Fibroblast of skin of abdomen (primary cell): ENCODE measurements at regions not wholly inside any gene's neighbourhood (a gene's known extent, or its start where the extent isn't known, plus 50 kb on each side); places are given as distances from the start of the nearest gene placed in this dataset.

Source experiments
- DNase-seq: peaks from one replicate; pipeline ENCODE4 v3.0.0-alpha.2; 2013

- DNase-seq = no peak
Measured at GRCh38 chr12:98064501-98064900, 450.9 kb upstream of the TMPO start.

- no peak for DNase-seq
Measured at GRCh38 chr12:98067795-98068194, 447.6 kb upstream of the TMPO start.

- DNase-seq = no peak
Measured at GRCh38 chr12:98073610-98074009, 441.8 kb upstream of the TMPO start.

- no peak for DNase-seq
Measured at GRCh38 chr12:98074286-98074685, 441.1 kb upstream of the TMPO start.

- DNase-seq = no peak
Measured at GRCh38 chr12:98084391-98084790, 431.0 kb upstream of the TMPO start.

- no peak for DNase-seq
Measured at GRCh38 chr12:98085046-98085755, 430.2 kb upstream of the TMPO start.

- DNase-seq = no peak
Measured at GRCh38 chr12:98090731-98091130, 424.7 kb upstream of the TMPO start.

GRCh38 chr12:98096436-98096835 lies 419.0 kb upstream of the TMPO start:
- DNase-seq = no peak

GRCh38 chr12:98106031-98106683 lies 409.2 kb upstream of the TMPO start:
- DNase-seq = no peak

GRCh38 chr12:98109266-98109665 lies 406.1 kb upstream of the TMPO start:
- DNase-seq = no peak

- no peak for DNase-seq
Measured at GRCh38 chr12:98110536-98110935, 404.9 kb upstream of the TMPO start.

- no peak for DNase-seq
Measured at GRCh38 chr12:98113548-98113947, 401.8 kb upstream of the TMPO start.

GRCh38 chr12:98121963-98122362 lies 393.4 kb upstream of the TMPO start:
- DNase-seq = no peak

- no peak for DNase-seq
Measured at GRCh38 chr12:98123021-98123461, 392.3 kb upstream of the TMPO start.

GRCh38 chr12:98126637-98127335 lies 388.6 kb upstream of the TMPO start:
- no peak for DNase-seq

GRCh38 chr12:98127336-98127679 lies 388.1 kb upstream of the TMPO start:
- no peak for DNase-seq

- no peak for DNase-seq
Measured at GRCh38 chr12:98127854-98128253, 387.5 kb upstream of the TMPO start.

GRCh38 chr12:98136544-98136943 lies 378.8 kb upstream of the TMPO start:
- no peak for DNase-seq

- no peak for DNase-seq
Measured at GRCh38 chr12:98137278-98137677, 378.1 kb upstream of the TMPO start.

GRCh38 chr12:98144953-98145352 lies 370.4 kb upstream of the TMPO start:
- no peak for DNase-seq

GRCh38 chr12:98146043-98146442 lies 369.3 kb upstream of the TMPO start:
- DNase-seq = no peak

GRCh38 chr12:98146487-98146886 lies 368.9 kb upstream of the TMPO start:
- DNase-seq = no peak

- DNase-seq = no peak
Measured at GRCh38 chr12:98149270-98149669, 366.1 kb upstream of the TMPO start.

GRCh38 chr12:98149691-98150210 lies 365.6 kb upstream of the TMPO start:
- DNase-seq = no peak
